ENCODE measurements at regions not wholly inside any gene's neighbourhood (a gene's known extent, or its start where the extent isn't known, plus 50 kb on each side); places are given as distances from the start of the nearest gene placed in this dataset.

DNA sequence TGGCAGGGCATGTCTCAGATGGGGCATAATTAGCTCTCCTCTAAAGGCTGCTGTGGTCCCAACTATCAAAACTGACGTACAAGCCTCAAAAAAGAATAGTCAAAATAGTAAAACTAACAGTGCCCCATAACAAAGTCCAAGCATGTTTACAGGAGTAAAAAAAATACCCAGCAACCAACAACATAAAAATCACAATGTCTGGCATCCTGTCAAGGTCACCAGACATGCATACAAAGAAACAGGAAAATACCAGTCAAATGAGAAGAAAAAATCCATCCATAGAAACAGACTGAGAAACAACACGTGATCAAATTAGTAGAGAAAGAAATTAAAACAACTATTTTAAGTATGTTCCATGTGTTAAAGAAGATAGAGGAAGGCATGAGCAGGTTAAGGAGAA, 131.2 kb upstream of the C14orf180 start:
- Histone ChIP-seq H3K4me1 (replicated peaks in 1 of 2) (peaks cover 5 to 6% of the 10 kb centered on the region in 2 donors), H3K4me3 (no peak overlapping the region), H3K27ac (no peak overlapping the region)
- 0 to 71% (median 52%) methylated on average over 1 to 2 of the region's 2 CpGs for WGBS, 10 experiments
- in situ Hi-C loops (cut with MboI; ENCODE audit: low pct_unique_long_range_greater_than_20kb in 2 of 9, low sequenced_read_pairs in 9 of 9, unreplicated experiment in 9 of 9) = no loop called here
- ATAC-seq (replicated peaks in 6 of 8) = peak in 1 of 8 experiments; percentile 33

DNA sequence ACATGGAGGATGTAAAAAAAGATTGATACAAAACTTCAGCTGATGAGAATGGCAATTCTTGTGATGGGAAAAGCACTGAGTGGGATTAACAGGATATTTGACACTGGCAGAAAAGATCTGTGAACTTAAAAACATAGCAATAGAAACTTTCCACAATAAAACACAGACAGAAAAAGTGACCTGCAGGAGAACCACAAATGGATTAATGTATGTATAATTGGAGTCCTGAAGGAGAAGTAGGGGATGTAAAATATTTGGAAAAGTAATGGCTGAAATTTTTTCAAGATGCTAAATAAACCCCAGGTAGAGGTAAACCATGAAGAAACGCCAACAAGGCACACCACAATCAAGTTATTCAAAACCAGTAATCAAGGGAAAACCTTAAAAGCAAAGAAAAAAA, 130.8 kb upstream of the C14orf180 start:
- Histone ChIP-seq H3K27ac (no peak overlapping the region), H3K4me1 (replicated peaks in 1 of 2) (peaks cover under 1 to 2% of the 10 kb centered on the region in 2 donors), H3K4me3 (no peak overlapping the region)
- ATAC-seq (replicated peaks in 6 of 8) = no peak
- in situ Hi-C loops (cut with MboI; ENCODE audit: low pct_unique_long_range_greater_than_20kb in 2 of 9, low sequenced_read_pairs in 9 of 9, unreplicated experiment in 9 of 9) = no loop called here
- 0 to 71% (median 44%) methylated on average over 1 of the region's 1 CpG; no CpG with 5 or more reads in 1 of the 10 experiments for WGBS, 10 experiments

DNA sequence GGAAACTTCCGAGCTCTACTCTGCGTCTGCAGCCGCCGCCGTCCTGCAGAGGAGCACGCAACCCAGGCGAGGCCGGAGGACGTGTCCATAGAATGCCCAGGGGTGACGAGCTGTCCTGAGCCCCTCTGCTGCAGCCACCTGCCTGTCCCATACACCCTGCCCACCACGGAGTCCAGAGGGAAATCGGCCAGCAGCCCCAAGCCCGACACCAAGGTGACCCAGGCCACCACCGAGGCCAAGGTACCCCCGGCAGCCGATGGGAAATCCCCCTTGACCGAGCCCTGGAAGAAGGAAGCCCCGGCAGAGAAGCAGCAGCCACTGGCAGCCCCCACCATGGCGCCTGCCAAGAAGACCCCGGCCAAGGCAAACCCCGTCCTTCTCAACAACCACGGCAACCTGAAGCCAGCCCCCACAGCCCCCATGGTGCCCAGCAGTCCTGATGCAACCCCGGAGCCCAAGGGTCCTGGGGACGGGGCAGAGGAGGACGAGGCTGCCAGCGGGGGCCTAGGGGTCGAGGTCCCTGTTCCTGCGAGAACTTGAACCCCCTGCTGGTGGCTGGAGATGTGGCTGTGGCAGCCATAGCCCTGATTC, 128.7 kb upstream of the C14orf180 start:
- Histone ChIP-seq H3K4me3 (no peak overlapping the region), H3K4me1 (replicated peaks in 1 of 2) (no peaks in the 10 kb centered on the region), H3K27ac (no peak overlapping the region)
- WGBS, 10 experiments = 7 to 87% (median 53%) methylated on average over 3 to 9 of the region's 28 CpGs; no CpG with 5 or more reads in 7 of the 10 experiments
- in situ Hi-C loops (cut with MboI; ENCODE audit: low pct_unique_long_range_greater_than_20kb in 2 of 9, low sequenced_read_pairs in 9 of 9, unreplicated experiment in 9 of 9) = no loop called here
- no peak for ATAC-seq (replicated peaks in 6 of 8)

DNA sequence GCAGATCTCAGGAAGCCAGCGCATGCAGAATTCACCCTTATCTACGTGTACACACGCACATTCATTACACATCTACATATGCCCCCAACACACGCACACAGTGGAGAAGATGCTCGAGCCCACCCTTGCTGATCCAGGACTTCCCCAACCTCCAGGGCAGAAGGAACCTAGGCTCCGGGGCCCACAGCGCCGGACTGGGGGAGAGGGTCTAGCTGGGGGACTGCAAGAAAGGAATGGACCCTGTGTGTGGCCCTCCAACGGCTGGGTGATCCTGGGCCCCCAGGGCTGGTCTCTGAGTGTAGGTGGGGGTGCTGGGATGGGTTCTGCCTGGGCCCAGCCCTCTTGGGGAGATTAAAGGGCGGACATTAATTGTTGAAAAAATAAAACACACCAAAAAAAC, 128.1 kb upstream of the C14orf180 start:
- 0 to 100% (median 56%) methylated on average over 1 to 2 of the region's 10 CpGs; no CpG with 5 or more reads in 6 of the 10 experiments for WGBS, 10 experiments
- in situ Hi-C loops (cut with MboI; ENCODE audit: low pct_unique_long_range_greater_than_20kb in 2 of 9, low sequenced_read_pairs in 9 of 9, unreplicated experiment in 9 of 9) = no loop called here
- ATAC-seq (replicated peaks in 6 of 8) = no peak

DNA sequence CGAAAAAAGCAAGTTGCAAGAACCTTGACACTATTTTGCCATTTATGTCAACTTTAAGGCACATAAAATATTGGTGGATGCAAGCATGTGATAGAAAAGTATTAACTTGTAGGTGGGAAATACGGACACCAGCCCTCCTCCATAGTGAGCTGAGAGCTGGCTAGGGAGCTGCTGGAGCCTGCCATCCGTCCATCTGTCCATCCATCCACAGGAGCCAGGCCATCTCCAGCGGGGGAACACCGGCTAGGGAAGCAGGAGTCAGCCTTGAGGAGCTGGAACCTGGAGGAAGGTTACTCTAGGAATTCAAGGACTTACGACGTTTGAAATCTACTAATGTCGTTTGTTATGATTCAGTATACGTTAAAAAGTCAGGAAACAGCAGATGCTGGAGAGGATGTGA, 120.7 kb upstream of the C14orf180 start:
- no peak overlapping the region for H3K27ac ChIP-seq
- H3K4me1 ChIP-seq (replicated peaks in 1 of 2) = peaks cover 27 to 40% of the 10 kb centered on the region in 2 donors
- ATAC-seq (replicated peaks in 6 of 8) = no peak
- in situ Hi-C loops (cut with MboI; ENCODE audit: low pct_unique_long_range_greater_than_20kb in 2 of 9, low sequenced_read_pairs in 9 of 9, unreplicated experiment in 9 of 9) = no loop called here
- H3K4me3 ChIP-seq = no peak overlapping the region
- WGBS, 10 experiments = 6 to 100% (median 73%) methylated on average over 1 to 5 of the region's 9 CpGs; no CpG with 5 or more reads in 3 of the 10 experiments

More for the DNA sequence above, 128.1 kb upstream of the C14orf180 start:
- H3K27ac ChIP-seq = no peak overlapping the region
- H3K4me1 ChIP-seq (replicated peaks in 1 of 2) = no peaks in the 10 kb centered on the region
- H3K4me3 ChIP-seq = no peak overlapping the region

DNA sequence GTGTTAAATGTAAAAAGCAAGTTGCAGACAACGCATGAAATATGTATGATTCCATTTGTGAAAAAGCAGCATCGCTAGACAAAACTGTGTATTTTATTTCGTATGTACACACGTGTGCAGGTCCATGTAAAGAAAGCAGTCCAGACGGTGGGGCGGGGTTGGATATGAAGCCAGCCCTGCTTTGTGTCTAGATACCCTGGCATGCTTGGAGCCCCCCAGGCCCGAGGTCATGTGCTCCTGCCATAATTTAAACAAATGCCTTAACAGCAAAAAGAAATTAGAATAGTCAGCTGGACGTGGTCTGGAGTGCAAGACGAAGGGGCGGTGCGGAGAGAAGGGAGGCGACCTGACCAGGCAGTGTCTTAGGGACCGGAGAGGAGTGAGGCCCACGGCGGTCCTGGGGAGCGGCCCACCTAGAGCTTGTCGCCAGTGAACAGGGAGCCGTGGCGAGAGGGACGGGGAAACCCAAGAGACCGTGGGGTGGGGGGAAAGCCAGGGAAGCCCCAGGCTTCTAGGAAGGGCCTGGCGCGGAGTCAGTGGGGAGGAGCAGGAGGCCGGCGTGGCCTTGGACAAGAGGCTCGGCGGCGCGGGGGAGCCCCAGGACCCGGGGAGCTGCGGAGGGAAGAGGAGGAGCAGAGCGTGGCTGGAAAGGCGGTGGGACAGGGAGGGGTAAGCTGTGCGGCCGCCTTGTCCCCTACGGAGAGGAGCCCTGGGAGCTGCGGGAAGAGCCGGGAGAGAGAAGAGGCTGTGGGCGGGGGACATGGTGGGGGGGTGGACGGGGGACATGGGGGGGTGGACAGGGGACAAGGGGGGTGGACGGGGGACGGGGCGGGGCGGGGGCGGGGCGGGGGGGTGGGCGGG, 118.5 kb upstream of the C14orf180 start:
- H3K4me3 ChIP-seq = peak overlapping the region in 1 of 5 donors; percentile 14
- 0 to 71% (median 41%) methylated on average over 1 to 9 of the region's 47 CpGs; no CpG with 5 or more reads in 2 of the 10 experiments for WGBS, 10 experiments
- H3K27ac ChIP-seq = peak overlapping the region; percentile 51 to 68
- peak in 6 of 8 experiments; percentile 28 to 82 (median 74) for ATAC-seq (replicated peaks in 6 of 8)
- H3K4me1 ChIP-seq (replicated peaks in 1 of 2) = peaks cover 27 to 40% of the 10 kb centered on the region in 2 donors
- in situ Hi-C loops (cut with MboI; ENCODE audit: low pct_unique_long_range_greater_than_20kb in 2 of 9, low sequenced_read_pairs in 9 of 9, unreplicated experiment in 9 of 9) = loop anchor here in 1 of 9 experiments (10.0 kb wide), 1 partner anchor 74 kb away; no protein-coding TSS in a partner anchor

DNA sequence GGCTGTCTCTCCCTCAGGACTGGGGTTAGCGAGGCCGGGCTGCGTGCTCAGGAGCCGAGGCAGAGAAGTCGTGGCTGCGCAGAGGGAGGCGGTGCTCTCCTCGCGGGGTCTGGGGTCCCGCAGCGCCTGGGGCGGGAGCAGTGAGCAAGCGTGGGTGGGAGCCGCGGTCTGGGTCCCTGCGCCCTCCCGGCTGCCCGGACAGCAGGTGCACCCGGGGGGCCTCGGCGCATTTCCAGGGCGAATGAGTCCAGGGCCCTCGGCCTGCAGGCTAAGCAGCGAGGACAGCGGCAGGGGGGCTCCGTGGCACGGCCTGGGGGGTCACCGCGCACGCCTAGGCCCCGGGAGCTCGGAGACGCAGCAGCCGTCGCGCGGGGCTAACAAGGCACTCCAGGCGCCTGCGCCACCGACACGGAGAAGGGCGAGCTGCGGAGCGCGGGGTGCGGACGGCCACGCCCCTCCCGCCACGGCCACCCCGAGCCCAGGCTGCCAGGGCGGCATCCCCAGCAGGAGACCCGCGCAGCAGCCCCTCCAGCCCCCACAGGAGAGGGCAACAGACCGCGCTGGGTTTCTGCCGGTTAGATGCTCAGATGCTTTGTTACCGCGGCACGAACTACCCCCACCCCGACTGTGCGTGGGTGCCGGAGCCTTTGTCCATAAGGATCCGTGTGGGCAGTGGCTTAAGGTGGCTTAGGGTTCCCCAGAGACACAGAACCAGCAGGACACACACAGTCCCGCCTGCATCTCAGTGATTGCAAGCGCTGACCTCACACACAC, 117.7 kb upstream of the C14orf180 start:
- in situ Hi-C loops (cut with MboI; ENCODE audit: low pct_unique_long_range_greater_than_20kb in 2 of 9, low sequenced_read_pairs in 9 of 9, unreplicated experiment in 9 of 9) = loop anchor here in 1 of 9 experiments (10.0 kb wide), 1 partner anchor 73 kb away; no protein-coding TSS in a partner anchor
- ATAC-seq (replicated peaks in 6 of 8) = peak in 5 of 8 experiments; percentile 63 to 78 (median 68)
- H3K27ac ChIP-seq = peak overlapping the region; percentile 70 to 90
- peaks cover 27 to 40% of the 10 kb centered on the region in 2 donors for H3K4me1 ChIP-seq (replicated peaks in 1 of 2)
- 0 to 40% (median 7%) methylated on average over 1 to 11 of the region's 66 CpGs; no CpG with 5 or more reads in 1 of the 10 experiments for WGBS, 10 experiments
- peak overlapping the region; percentile 23 to 42 (median 29) for H3K4me3 ChIP-seq

DNA sequence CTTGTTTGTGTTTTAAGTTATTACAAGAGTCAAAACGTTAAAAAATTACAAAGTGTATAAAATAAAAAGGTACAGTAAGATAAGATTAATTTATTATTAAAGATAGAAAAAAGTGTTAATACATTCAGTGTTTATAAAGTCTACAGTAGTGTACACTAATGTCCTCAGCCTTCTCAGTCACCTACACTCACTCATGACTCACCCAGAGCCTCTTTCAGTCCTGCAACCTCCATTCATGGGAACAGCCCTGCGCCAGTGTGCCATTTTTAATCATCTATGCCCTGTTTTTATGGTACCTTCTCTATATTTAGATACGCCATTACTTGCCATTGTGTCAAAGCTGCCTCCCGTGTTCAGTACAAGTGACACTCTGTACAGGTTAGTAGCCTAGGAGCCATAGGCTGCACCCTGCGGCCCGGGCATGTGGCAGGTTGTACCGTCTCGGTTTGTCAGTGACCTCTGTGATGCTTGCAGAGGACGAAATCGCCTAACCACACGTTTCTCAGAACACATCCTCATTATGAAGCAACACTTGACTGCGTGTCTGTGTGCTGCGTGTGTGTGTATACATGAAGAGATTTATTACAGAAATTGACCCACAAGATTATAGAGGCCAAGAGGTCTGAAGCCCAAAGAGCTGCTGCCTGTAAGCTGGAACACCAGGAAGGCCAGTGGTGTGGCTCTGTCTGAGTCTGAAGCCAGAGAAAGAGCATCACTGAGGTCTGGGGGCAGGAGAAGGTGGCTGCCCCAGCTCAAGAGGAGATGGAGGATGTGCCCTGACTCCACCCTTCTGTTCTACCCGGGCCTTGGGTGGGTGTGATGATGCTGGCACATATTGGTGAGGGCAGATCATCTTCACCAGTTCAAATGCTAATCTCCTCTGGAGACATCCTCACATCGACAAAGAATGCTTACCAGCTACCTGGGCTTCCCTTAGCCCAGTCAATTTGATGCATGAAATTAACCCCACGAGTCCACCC, 116.6 kb upstream of the C14orf180 start:
- peak in 2 of 8 experiments; percentile 22 to 59 for ATAC-seq (replicated peaks in 6 of 8)
- 10 to 80% (median 58%) methylated on average over 1 to 16 of the region's 16 CpGs for WGBS, 10 experiments

DNA sequence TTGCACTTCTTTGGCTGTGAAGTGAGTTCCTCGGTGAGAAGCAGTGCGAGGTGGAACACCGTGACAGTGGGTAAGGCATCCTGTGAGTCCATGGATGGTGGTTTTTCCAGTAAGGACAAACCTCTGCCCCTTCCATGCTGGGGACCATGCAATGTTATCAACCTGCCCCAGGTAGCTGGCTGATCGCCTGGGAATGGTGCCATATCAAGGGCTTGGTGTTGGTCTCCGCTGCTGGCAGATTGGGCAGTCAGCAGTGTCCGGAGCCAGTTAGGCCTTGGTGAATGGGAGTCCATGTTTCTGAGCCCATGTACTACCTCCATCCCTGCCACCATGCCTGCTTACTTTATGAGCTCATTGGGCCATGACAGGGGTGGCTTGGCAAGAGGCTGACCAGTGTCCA, 114.7 kb upstream of the C14orf180 start:
- 5 to 100% (median 73%) methylated on average over 2 to 4 of the region's 6 CpGs; no CpG with 5 or more reads in 4 of the 10 experiments for WGBS, 10 experiments
- H3K4me3 ChIP-seq = no peak overlapping the region
- peaks cover 27% of the 10 kb centered on the region in 2 donors for H3K4me1 ChIP-seq (replicated peaks in 1 of 2)
- ATAC-seq (replicated peaks in 6 of 8) = no peak
- in situ Hi-C loops (cut with MboI; ENCODE audit: low pct_unique_long_range_greater_than_20kb in 2 of 9, low sequenced_read_pairs in 9 of 9, unreplicated experiment in 9 of 9) = loop anchor here in 1 of 9 experiments (10.0 kb wide), 1 partner anchor 70 kb away; no protein-coding TSS in a partner anchor
- no peak overlapping the region for H3K27ac ChIP-seq

More for the DNA sequence above, 116.6 kb upstream of the C14orf180 start:
- Histone ChIP-seq H3K4me1 (replicated peaks in 1 of 2) (peaks cover 27 to 38% of the 10 kb centered on the region in 2 donors), H3K27ac (peak overlapping the region in 1 of 2 donors; percentile 36), H3K4me3 (no peak overlapping the region)
- in situ Hi-C loops (cut with MboI; ENCODE audit: low pct_unique_long_range_greater_than_20kb in 2 of 9, low sequenced_read_pairs in 9 of 9, unreplicated experiment in 9 of 9) = loop anchor here in 1 of 9 experiments (10.0 kb wide), 1 partner anchor 72 kb away; no protein-coding TSS in a partner anchor

DNA sequence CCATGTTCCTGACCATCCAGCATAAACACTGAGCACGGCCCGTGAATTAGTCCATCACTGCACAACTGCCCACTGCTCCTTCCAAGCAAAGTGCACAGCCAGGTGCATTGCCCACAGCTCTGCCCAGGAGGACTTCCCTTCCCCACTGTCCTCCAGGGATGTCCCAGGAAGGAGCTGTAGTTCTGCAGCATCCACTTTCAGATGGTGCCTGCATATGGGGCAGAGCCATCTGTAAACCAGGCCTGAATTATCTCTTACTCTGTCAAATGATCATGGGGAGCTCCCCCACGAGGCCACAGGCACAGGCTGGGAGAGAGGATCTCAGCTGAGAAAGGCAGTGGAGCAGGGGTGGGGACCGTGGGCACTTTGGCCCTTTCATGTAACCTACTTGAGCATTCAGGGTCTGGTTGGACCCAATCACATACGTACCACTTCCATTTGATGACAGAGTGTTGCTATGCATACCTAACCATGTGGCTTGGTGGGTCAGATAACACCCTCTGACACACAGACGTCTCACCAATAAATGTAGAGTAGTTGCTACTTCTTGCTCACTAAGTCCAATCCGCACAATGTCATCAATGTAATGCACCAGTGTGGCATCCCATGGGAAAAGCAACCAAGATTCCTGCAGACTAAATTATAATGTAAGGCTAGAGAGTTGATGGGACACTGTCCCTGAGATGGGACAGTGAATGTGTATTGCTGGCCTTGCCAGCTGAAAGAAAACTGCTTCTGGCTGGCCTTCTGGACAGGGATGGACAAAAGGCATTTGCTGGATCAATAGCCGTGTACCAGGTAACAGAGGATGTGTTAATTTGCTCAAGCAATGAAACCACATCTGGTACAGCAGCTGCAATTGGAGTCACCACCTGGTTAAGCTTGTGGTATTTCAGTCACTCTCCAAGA, 113.8 kb upstream of the C14orf180 start:
- in situ Hi-C loops (cut with MboI; ENCODE audit: low pct_unique_long_range_greater_than_20kb in 2 of 9, low sequenced_read_pairs in 9 of 9, unreplicated experiment in 9 of 9) = loop anchor here in 1 of 9 experiments (10.0 kb wide), 1 partner anchor 69 kb away; no protein-coding TSS in a partner anchor
- WGBS, 10 experiments = 15 to 100% (median 70%) methylated on average over 1 to 6 of the region's 8 CpGs

DNA sequence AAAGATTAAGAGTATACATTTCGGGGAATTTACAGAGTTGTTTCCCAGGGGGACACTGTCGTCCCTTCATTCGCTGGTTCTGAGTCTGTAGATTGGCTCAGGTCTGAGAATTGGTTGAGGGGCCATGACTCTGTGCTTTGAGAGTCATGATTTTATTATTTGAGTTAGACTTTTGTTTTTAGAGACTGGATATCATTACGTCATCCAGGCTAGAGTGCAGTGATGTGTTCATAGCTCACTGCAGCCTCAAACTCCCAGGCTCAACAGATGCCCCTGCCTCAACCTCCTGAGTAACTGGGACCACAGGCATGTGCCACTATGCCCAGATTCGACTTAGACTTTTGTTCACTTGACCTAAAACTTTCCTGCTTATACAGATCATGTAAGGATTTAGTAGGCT, 112.3 kb upstream of the C14orf180 start:
- in situ Hi-C loops (cut with MboI; ENCODE audit: low pct_unique_long_range_greater_than_20kb in 2 of 9, low sequenced_read_pairs in 9 of 9, unreplicated experiment in 9 of 9) = loop anchor here in 1 of 9 experiments (10.0 kb wide), 1 partner anchor 68 kb away; no protein-coding TSS in a partner anchor
- WGBS, 10 experiments = 0 to 88% (median 34%) methylated on average over 1 to 5 of the region's 5 CpGs; no CpG with 5 or more reads in 2 of the 10 experiments

More for the DNA sequence above, 113.8 kb upstream of the C14orf180 start:
- ATAC-seq (replicated peaks in 6 of 8) = no peak
- peaks cover 22 to 24% of the 10 kb centered on the region in 2 donors for H3K4me1 ChIP-seq (replicated peaks in 1 of 2)
- H3K27ac ChIP-seq = no peak overlapping the region
- H3K4me3 ChIP-seq = no peak overlapping the region

More for the DNA sequence above, 112.3 kb upstream of the C14orf180 start:
- ATAC-seq (replicated peaks in 6 of 8) = no peak
- Histone ChIP-seq H3K4me3 (no peak overlapping the region), H3K4me1 (replicated peaks in 1 of 2) (peaks cover 10 to 15% of the 10 kb centered on the region in 2 donors), H3K27ac (no peak overlapping the region)

All from motor neuron (in vitro differentiated cells).